H1 (cell line): ENCODE measurements at regions not wholly inside any gene's neighbourhood (a gene's known extent, or its start where the extent isn't known, plus 50 kb on each side); places are given as distances from the start of the nearest gene placed in this dataset. TPM values are rescaled to one million over a fixed set of nuclear protein-coding genes. Genes with fewer than 3 reads are reported as not detected.

Source experiments
- CBX8 ChIP-seq: fragments of 300-800, 300-1000 bp; sonication (generic); IDR thresholded peaks from 2 replicates; pipeline ENCODE4 v1.7.1; 2016; ENCODE audit warnings: low read depth, low read length, borderline replicate concordance
- SRF ChIP-seq: IDR thresholded peaks from 2 replicates; pipeline ENCODE4 v1.6.1; 2011; ENCODE audit warnings: mild to moderate bottlenecking, low read depth, low read length, moderate library complexity
- small RNA-seq: library from polyadenylated mRNA; stranded (forward); fragments of <200 nt; extraction: miRNeasy Mini kit (QIAGEN cat#:217004); gene quantifications from one replicate; pipeline ENCODE3, GENCODE V24; 2013; ENCODE audit not compliant: insufficient read depth

DNA sequence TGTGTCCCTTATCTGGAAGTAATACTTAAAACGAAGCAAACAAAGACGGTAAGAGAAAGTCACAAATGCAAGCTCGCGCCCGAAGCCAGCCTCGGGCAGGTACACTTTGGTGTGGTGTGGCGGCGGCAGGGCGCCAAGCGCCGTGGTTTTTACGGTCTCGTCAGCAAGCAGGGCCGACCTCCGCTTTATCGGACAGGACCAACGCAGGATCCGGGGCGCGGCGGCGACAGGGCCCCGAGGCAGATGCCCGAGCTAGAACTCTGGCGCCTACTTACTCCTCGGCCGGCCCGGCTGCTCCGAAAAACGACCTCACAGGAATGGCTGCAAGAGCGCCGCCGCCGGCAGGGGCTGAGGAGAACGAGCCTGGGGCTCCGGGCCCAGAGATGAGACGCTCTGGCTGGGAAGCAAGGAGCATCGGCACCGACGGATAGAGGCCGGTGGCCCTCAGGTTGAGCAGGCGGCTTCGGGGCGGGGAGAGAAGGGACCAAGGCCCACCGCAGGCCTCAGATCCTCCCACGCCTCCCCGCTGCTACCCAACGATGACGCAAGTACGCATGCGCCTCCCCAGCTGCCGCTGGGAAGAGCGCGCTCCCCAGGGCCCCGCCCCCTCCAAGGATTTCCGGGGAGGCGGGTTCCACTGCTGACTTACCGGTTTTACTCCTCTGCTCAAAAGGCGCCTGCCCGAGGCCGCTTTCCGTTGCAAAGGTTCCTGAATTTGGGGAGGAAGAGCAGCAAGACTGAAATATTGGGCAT, 60.6 kb downstream of the FAM217A start (continued):
- TF ChIP-seq CBX8 = no peak
- TF ChIP-seq SRF = 0 out of 2 replicates have a peak, but pooled peaks have one; percentile 6

Small RNAs in the stretch of these regions (small RNA-seq; reads per million reads assigned to genes)
- not detected for gene AL590004.1
